RWPE2 (cell line): ENCODE measurements at regions not wholly inside any gene's neighbourhood (a gene's known extent, or its start where the extent isn't known, plus 50 kb on each side); places are given as distances from the start of the nearest gene placed in this dataset.

Experiments
- ATAC-seq: fragments of 200-7000 bp; cut with Tn5 transposase; 3 replicates; pipeline ENCODE4 v1.9.1; 2021; ENCODE audit warnings: low read depth
- DNase-seq: peaks from one replicate; pipeline ENCODE4 v3.0.0-alpha.2; 2020; ENCODE audit warnings: low spot score
- H3K27ac ChIP-seq: fragments of 450-650 bp; 2 replicates; pipeline ENCODE4 v1.5.1; 2017; ENCODE audit warnings: mild to moderate bottlenecking; ENCODE audit not compliant: poor library complexity, severe bottlenecking
- H3K27me3 ChIP-seq: fragments of 250-450 bp; sonication (Bioruptor Pico); 2 replicates; pipeline ENCODE4 v1.5.1; 2021; ENCODE audit warnings: mild to moderate bottlenecking, moderate library complexity; ENCODE audit not compliant: insufficient read depth, poor library complexity, severe bottlenecking
- H3K36me3 ChIP-seq: fragments of 250-450 bp; sonication (Bioruptor Pico); 2 replicates; pipeline ENCODE4 v1.5.1; 2020; ENCODE audit warnings: low read depth, mild to moderate bottlenecking, moderate library complexity
- H3K4me1 ChIP-seq: fragments of 250-450 bp; sonication (Bioruptor Pico); 2 replicates; pipeline ENCODE4 v1.5.1; 2021; ENCODE audit warnings: mild to moderate bottlenecking, moderate library complexity; ENCODE audit not compliant: insufficient read depth, poor library complexity, severe bottlenecking
- H3K4me3 ChIP-seq: fragments of 250-450 bp; sonication (Bioruptor Pico); 2 replicates; pipeline ENCODE4 v1.5.1; 2021; ENCODE audit warnings: mild to moderate bottlenecking, moderate library complexity; ENCODE audit not compliant: severe bottlenecking
- H3K9me3 ChIP-seq: fragments of 250-450 bp; sonication (Bioruptor Pico); 2 replicates; pipeline ENCODE4 v1.5.1; 2021; ENCODE audit warnings: mild to moderate bottlenecking, moderate library complexity; ENCODE audit not compliant: severe bottlenecking
- TF ChIP-seq, protein P1 (sequence below): fragments of 450-650 bp; IDR thresholded peaks from one replicate; pipeline ENCODE4 v1.5.1; 2017; ENCODE audit warnings: mild to moderate bottlenecking, moderate library complexity; ENCODE audit not compliant: poor library complexity, severe bottlenecking

DNA sequence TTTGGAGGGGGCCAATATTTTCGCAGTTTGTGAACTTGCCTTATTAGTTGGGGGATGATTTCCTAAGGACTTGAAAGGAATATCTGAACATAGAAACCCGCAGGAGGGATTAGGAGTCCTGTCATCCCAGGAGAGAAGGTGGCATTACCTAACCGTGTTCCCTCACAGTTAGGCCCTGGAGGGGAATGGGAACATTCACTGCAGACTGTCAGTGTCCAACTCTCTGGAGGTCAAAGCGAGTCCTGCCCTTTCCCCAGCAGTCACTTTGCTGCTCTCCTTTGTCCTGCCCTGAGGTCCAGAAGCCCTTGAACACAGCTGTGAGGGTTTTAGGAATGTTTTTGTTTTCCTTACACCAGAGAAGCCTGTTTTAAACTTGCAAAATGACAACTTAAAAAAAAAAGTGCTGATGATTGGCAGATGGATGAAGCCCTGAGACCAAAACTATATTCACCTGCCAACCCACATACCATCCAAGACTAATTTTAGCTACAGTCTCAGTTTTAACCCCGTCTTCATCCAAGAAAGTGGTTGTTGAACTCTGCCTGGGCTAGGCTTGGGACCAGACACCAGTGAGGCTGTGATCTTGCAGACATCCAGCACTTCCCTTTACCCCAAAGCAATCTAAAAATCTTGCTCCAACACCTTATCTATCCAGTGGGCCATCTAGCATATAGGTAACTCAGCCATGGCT is 90.5 kb upstream of the MEX3C start:
- H3K4me1 ChIP-seq = no peaks in the 10 kb centered on the region
- TF ChIP-seq, protein P1, sequence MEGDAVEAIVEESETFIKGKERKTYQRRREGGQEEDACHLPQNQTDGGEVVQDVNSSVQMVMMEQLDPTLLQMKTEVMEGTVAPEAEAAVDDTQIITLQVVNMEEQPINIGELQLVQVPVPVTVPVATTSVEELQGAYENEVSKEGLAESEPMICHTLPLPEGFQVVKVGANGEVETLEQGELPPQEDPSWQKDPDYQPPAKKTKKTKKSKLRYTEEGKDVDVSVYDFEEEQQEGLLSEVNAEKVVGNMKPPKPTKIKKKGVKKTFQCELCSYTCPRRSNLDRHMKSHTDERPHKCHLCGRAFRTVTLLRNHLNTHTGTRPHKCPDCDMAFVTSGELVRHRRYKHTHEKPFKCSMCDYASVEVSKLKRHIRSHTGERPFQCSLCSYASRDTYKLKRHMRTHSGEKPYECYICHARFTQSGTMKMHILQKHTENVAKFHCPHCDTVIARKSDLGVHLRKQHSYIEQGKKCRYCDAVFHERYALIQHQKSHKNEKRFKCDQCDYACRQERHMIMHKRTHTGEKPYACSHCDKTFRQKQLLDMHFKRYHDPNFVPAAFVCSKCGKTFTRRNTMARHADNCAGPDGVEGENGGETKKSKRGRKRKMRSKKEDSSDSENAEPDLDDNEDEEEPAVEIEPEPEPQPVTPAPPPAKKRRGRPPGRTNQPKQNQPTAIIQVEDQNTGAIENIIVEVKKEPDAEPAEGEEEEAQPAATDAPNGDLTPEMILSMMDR = no peak
- DNase-seq = no peak
- H3K27me3 ChIP-seq = no peaks in the 10 kb centered on the region
- no peak overlapping the region for H3K27ac ChIP-seq
- H3K4me3 ChIP-seq = no peak overlapping the region
- no peaks in the 10 kb centered on the region for H3K9me3 ChIP-seq
- no peaks in the 10 kb centered on the region for H3K36me3 ChIP-seq
- ATAC-seq = no peak

DNA sequence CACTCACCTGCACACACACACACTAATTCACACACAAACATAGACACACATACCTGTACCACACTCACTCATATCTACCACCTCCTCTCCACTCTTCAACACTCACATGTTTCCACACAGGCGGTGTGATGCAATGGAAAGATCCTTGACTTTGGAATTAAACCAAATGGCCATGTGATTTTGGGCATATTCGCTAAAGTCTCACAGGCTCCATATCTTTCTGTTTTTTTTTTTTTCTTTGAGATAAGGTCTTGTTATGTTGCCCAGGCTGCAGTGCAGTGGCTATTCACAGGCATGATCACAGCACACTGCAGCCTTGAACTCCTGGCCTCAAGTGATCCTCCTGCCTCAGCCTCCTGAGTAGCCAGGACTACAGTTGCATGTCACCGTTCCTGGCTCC is 91.1 kb upstream of the MEX3C start:
- no peaks in the 10 kb centered on the region for H3K36me3 ChIP-seq
- H3K4me1 ChIP-seq = no peaks in the 10 kb centered on the region
- DNase-seq (no peak), ATAC-seq (no peak)
- H3K9me3 ChIP-seq = no peaks in the 10 kb centered on the region
- no peaks in the 10 kb centered on the region for H3K27me3 ChIP-seq
- TF ChIP-seq, protein P1 = no peak
- H3K4me3 ChIP-seq = no peak overlapping the region
- no peak overlapping the region for H3K27ac ChIP-seq

DNA sequence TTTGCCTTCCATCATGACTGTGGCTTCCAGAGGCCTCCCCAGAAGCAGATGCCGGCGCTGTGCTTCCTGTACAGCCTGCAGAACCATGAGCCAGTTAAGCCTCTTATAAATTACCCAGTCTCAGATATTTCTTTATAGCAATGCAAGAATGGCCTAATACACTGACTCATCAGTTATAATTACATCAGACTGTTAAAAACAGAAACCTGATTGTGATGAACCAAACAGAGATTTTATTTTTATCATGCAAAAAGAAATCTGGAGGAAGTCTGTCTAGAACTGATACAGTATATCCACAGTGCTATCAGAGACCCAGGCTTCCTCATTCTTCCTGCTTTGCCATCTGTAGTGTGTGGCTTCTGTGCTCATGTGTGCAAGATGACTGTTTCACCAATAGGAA is 93.4 kb upstream of the MEX3C start:
- Histone ChIP-seq H3K27me3 (no peaks in the 10 kb centered on the region), H3K4me1 (no peaks in the 10 kb centered on the region), H3K9me3 (no peaks in the 10 kb centered on the region), H3K36me3 (no peaks in the 10 kb centered on the region), H3K4me3 (no peak overlapping the region), H3K27ac (no peak overlapping the region)
- peak; percentile 38; the same call in 1 of the 3 replicates for ATAC-seq
- TF ChIP-seq, protein P1 = no peak
- DNase-seq = no peak

DNA sequence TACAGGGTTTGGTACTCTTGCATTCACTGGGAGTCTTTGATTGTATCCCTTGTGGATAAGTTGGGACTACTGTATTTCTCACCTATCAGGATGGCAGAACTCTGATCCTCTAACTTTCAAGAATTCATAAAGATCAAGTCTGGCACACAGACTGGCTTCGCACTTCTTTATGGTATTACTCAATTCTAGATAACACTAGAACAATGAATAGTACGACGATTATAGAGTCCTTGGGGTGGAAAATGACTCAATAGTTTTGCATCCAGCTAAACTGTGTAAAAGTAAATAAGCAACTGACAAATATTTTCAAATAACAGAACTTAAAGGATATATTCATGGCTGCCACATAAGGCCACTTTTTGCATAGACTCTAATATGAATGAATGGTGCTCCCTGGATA is 103.4 kb upstream of the MEX3C start:
- ATAC-seq (no peak), DNase-seq (no peak)
- no peaks in the 10 kb centered on the region for H3K27me3 ChIP-seq
- no peak overlapping the region for H3K27ac ChIP-seq
- no peak overlapping the region for H3K4me3 ChIP-seq
- H3K9me3 ChIP-seq = no peaks in the 10 kb centered on the region
- TF ChIP-seq, protein P1 = no peak
- no peaks in the 10 kb centered on the region for H3K4me1 ChIP-seq
- H3K36me3 ChIP-seq = no peaks in the 10 kb centered on the region

DNA sequence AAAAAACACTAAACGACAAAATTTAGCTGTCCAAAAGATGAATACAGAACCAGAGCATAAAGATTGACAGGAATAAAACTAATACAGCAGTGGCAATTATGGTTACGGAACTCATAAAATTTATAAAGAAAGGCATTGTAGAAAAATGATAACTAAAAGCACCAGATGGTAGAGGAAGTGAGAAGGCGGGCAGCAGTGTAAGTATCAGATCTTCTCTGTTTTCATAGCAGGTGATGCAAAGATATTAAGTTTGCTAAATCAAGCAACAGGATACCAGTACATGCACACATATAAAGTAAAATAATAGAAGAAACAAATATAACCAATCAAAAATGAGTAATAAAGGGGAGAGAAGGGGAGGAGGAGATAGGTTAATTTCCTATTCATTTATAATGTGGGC is 103.9 kb upstream of the MEX3C start:
- Histone ChIP-seq H3K27me3 (no peaks in the 10 kb centered on the region), H3K27ac (no peak overlapping the region), H3K4me3 (no peak overlapping the region), H3K9me3 (no peaks in the 10 kb centered on the region), H3K36me3 (no peaks in the 10 kb centered on the region), H3K4me1 (no peaks in the 10 kb centered on the region)
- DNase-seq (no peak), ATAC-seq (no peak)
- TF ChIP-seq, protein P1 = no peak
